Stomach (tissue), 8 donors: ENCODE measurements at regions not wholly inside any gene's neighbourhood (a gene's known extent, or its start where the extent isn't known, plus 50 kb on each side); places are given as distances from the start of the nearest gene placed in this dataset.

ENCODE experiments used
- DNase-seq, 2 donors: peaks; one replicate each; pipeline versions ENCODE4 v3.0.0 to v3.0.0-alpha.2; 2013 to 2019
- H3K27ac ChIP-seq, 5 donors: fragments of 200-600 bp in 4 of 5; sonication (generic) in 4 of 5; one replicate each; pipeline ENCODE4 v1.5.1; 2013 to 2019; ENCODE audit warnings: mild to moderate bottlenecking in 1 of 5, moderate library complexity in 1 of 5
- H3K27me3 ChIP-seq, 3 donors: fragments of 200-600 bp; sonication (generic); one replicate each; pipeline ENCODE4 v1.5.1; 2017 to 2019; ENCODE audit warnings: mixed run types in 1 of 3
- H3K36me3 ChIP-seq, 4 donors: fragments of 200-600 bp; sonication (generic); 1 replicate in 3 of 4; 2 replicates in 1 of 4; pipeline ENCODE4 v1.5.1; 2016 to 2019
- H3K4me1 ChIP-seq, 4 donors: fragments of 200-600 bp; sonication (generic); one replicate each; pipeline ENCODE4 v1.5.1; 2016 to 2019
- H3K4me3 ChIP-seq, 4 donors: fragments of 200-600 bp; sonication (generic) in 3 of 4; one replicate each; pipeline ENCODE4 v1.5.1; 2016 to 2019; ENCODE audit warnings: mild to moderate bottlenecking in 1 of 4
- H3K9me3 ChIP-seq, 4 donors: fragments of 200-600 bp; sonication (generic); one replicate each; pipeline ENCODE4 v1.5.1; 2016 to 2019
- CTCF ChIP-seq, 7 experiments: fragments of 450-650 bp in 4 of 7; fragments of 200-600 bp in 3 of 7; sonication (generic) in 3 of 7; IDR thresholded peaks; one replicate each; pipeline ENCODE4 v1.5.1; 2016 to 2019; ENCODE audit warnings: antibody characterized with exemption in 7 of 7, control low read depth in 2 of 7, mild to moderate bottlenecking in 1 of 7
- EP300 ChIP-seq: sonication (generic); formaldehyde crosslinking; IDR thresholded peaks from one replicate; pipeline ENCODE4 v1.6.1; 2017; ENCODE audit warnings: antibody characterized with exemption
- POLR2A ChIP-seq, 4 donors: fragments of 450-650 bp; IDR thresholded peaks; one replicate each; pipeline ENCODE4 v1.6.1; 2016; ENCODE audit warnings: antibody characterized with exemption in 4 of 4, control low read depth in 2 of 4, mild to moderate bottlenecking in 1 of 4, moderate library complexity in 1 of 4
- POLR2AphosphoS5 ChIP-seq, 3 donors: sonication (generic); formaldehyde crosslinking; IDR thresholded peaks; one replicate each; pipeline ENCODE4 v1.6.1; 2016; ENCODE audit warnings: antibody characterized with exemption in 3 of 3
- WGBS, 5 donors: extraction: QIAGEN DNeasy Blood & Tissue Kit in 3 of 5; methylation state at CpG; one replicate each; pipeline versions ENCODE4 v1.1.5 to v1.1.7; 2013 to 2018; 5-methylcytosine and 5-hydroxymethylcytosine counted together
- intact Hi-C: fragments of 100-400 bp; cut with DNase I; formaldehyde crosslinking; loops from one replicate; pipeline ENCODE4 v1.15.1; 2023; ENCODE audit warnings: low total_unique reads
- donor health status: healthy with polysubstance abuse.
- donor health status: Bipolar disorder and iron deficiency.
- donor health status: healthy.

- Histone ChIP-seq H3K27me3 (no peaks in the 10 kb centered on the region), H3K9me3 (no peaks in the 10 kb centered on the region), H3K4me1 (no peaks in the 10 kb centered on the region), H3K4me3 (no peak overlapping the region), H3K27ac (no peak overlapping the region), H3K36me3 (no peaks in the 10 kb centered on the region)
- 73 to 78% (median 78%) methylated on average over 6 of the region's 6 CpGs for WGBS, 5 donors
- TF ChIP-seq EP300 (no peak), POLR2AphosphoS5 (IDR thresholded peaks at IDR 0.05) (no peak)
- intact Hi-C loops: no loop called here
- no peak for DNase-seq
Measured at GRCh38 chr2:172323256-172323655, 104.1 kb upstream of the ITGA6 start.

- no peak for DNase-seq
Measured at GRCh38 chr2:172323861-172324597, 103.4 kb upstream of the ITGA6 start.

GRCh38 chr2:172326211-172326509, 101.2 kb upstream of the ITGA6 start:
- H3K9me3 ChIP-seq: no peaks in the 10 kb centered on the region
- DNase-seq: no peak
- WGBS, 5 donors: 89 to 98% (median 97%) methylated on average over 1 of the region's 1 CpG
- H3K4me1 ChIP-seq: peaks cover 0 to 20% (median 16%) of the 10 kb centered on the region in 4 donors
- H3K27ac ChIP-seq: no peak overlapping the region
- intact Hi-C loops: no loop called here
- TF ChIP-seq POLR2A (IDR thresholded peaks at IDR 0.05) (no peak), EP300 (no peak), POLR2AphosphoS5 (IDR thresholded peaks at IDR 0.05) (no peak), CTCF (IDR thresholded peaks at IDR 0.05) (no peak)
- H3K36me3 ChIP-seq: no peaks in the 10 kb centered on the region
- no peaks in the 10 kb centered on the region for H3K27me3 ChIP-seq
- H3K4me3 ChIP-seq: no peak overlapping the region

More at GRCh38 chr2:172323861-172324597, 103.4 kb upstream of the ITGA6 start:
- H3K4me3 ChIP-seq: no peak overlapping the region
- H3K27me3 ChIP-seq: no peaks in the 10 kb centered on the region
- H3K9me3 ChIP-seq: no peaks in the 10 kb centered on the region
- TF ChIP-seq CTCF (IDR thresholded peaks at IDR 0.05) (no peak), EP300 (no peak), POLR2A (IDR thresholded peaks at IDR 0.05) (no peak), POLR2AphosphoS5 (IDR thresholded peaks at IDR 0.05) (no peak)
- intact Hi-C loops: no loop called here
- no peak overlapping the region for H3K27ac ChIP-seq
- peaks cover 0 to under 1% (median 0%) of the 10 kb centered on the region in 4 donors for H3K4me1 ChIP-seq
- H3K36me3 ChIP-seq: no peaks in the 10 kb centered on the region
- WGBS, 5 donors: 68 to 73% (median 72%) methylated on average over 7 to 10 of the region's 10 CpGs

- peaks cover 0 to 20% (median 16%) of the 10 kb centered on the region in 4 donors for H3K4me1 ChIP-seq
- 86 to 93% (median 87%) methylated on average over 3 of the region's 3 CpGs for WGBS, 5 donors
- TF ChIP-seq POLR2AphosphoS5 (IDR thresholded peaks at IDR 0.05): no peak
- TF ChIP-seq EP300: no peak
- TF ChIP-seq POLR2A (IDR thresholded peaks at IDR 0.05): no peak
- no peak for TF ChIP-seq CTCF (IDR thresholded peaks at IDR 0.05)
- no peaks in the 10 kb centered on the region for H3K27me3 ChIP-seq
- intact Hi-C loops: no loop called here
- H3K4me3 ChIP-seq: no peak overlapping the region
- DNase-seq: no peak
- no peaks in the 10 kb centered on the region for H3K9me3 ChIP-seq
- no peaks in the 10 kb centered on the region for H3K36me3 ChIP-seq
- H3K27ac ChIP-seq: peak overlapping the region in 1 of 5 donors; percentile 65
Measured at GRCh38 chr2:172328103-172328841, 99.1 kb upstream of the ITGA6 start.

GRCh38 chr2:172329416-172329773, 98.0 kb upstream of the ITGA6 start:
- TF ChIP-seq POLR2A (IDR thresholded peaks at IDR 0.05): no peak
- TF ChIP-seq CTCF (IDR thresholded peaks at IDR 0.05): no peak
- no peak for TF ChIP-seq EP300
- no peak for TF ChIP-seq POLR2AphosphoS5 (IDR thresholded peaks at IDR 0.05)
- no peak overlapping the region for H3K4me3 ChIP-seq
- peak overlapping the region; percentile 58 to 88 (median 69) for H3K27ac ChIP-seq
- H3K4me1 ChIP-seq: peaks cover 0 to 20% (median 16%) of the 10 kb centered on the region in 4 donors
- no peaks in the 10 kb centered on the region for H3K27me3 ChIP-seq
- no peaks in the 10 kb centered on the region for H3K36me3 ChIP-seq
- H3K9me3 ChIP-seq: no peaks in the 10 kb centered on the region
- DNase-seq: no peak
- intact Hi-C loops: no loop called here
- 42 to 56% (median 48%) methylated on average over 2 of the region's 2 CpGs for WGBS, 5 donors
